Suprapubic skin (tissue), 4 donors: ENCODE measurements at regions not wholly inside any gene's neighbourhood (a gene's known extent, or its start where the extent isn't known, plus 50 kb on each side); places are given as distances from the start of the nearest gene placed in this dataset.

Experiments
- DNase-seq, 2 donors: peaks; one replicate each; pipeline ENCODE4 v3.0.0-alpha.2; 2019; ENCODE audit warnings: low spot score in 2 of 2
- H3K27ac ChIP-seq: fragments of 200-600 bp; sonication (generic); one replicate; pipeline ENCODE4 v1.5.1; 2019
- H3K27me3 ChIP-seq: fragments of 200-600 bp; sonication (generic); one replicate; pipeline ENCODE4 v1.5.1; 2019
- H3K36me3 ChIP-seq: fragments of 200-600 bp; sonication (generic); one replicate; pipeline ENCODE4 v1.5.1; 2019
- H3K4me1 ChIP-seq: fragments of 200-600 bp; sonication (generic); one replicate; pipeline ENCODE4 v1.5.1; 2019
- H3K4me3 ChIP-seq: fragments of 200-600 bp; sonication (generic); one replicate; pipeline ENCODE4 v1.5.1; 2019; ENCODE audit warnings: mild to moderate bottlenecking
- H3K9me3 ChIP-seq: fragments of 200-600 bp; sonication (generic); one replicate; pipeline ENCODE4 v1.5.1; 2019
- CTCF ChIP-seq, 2 donors: fragments of 200-600 bp in 1 of 2; fragments of 450-650 bp in 1 of 2; sonication (generic) in 1 of 2; IDR thresholded peaks; one replicate each; pipeline ENCODE4 v1.5.1; 2016 to 2019; ENCODE audit warnings: antibody characterized with exemption in 2 of 2, mild to moderate bottlenecking in 1 of 2, moderate library complexity in 1 of 2
- EP300 ChIP-seq: sonication (generic); formaldehyde crosslinking; IDR thresholded peaks from one replicate; pipeline ENCODE4 v1.6.1; 2017; ENCODE audit warnings: antibody characterized with exemption
- POLR2A ChIP-seq, 2 donors: fragments of 450-650 bp; IDR thresholded peaks; one replicate each; pipeline ENCODE4 v1.6.1; 2017; ENCODE audit warnings: antibody characterized with exemption in 2 of 2, mild to moderate bottlenecking in 2 of 2, moderate library complexity in 2 of 2
- POLR2AphosphoS5 ChIP-seq, 3 donors: sonication (generic); formaldehyde crosslinking; IDR thresholded peaks; one replicate each; pipeline ENCODE4 v1.6.1; 2017; ENCODE audit warnings: antibody characterized with exemption in 3 of 3
- WGBS: methylation state at CpG from one replicate; pipeline ENCODE4 v1.1.5; 2018; 5-methylcytosine and 5-hydroxymethylcytosine counted together

- Histone ChIP-seq H3K9me3 (peaks cover 6% of the 10 kb centered on the region), H3K4me1 (no peaks in the 10 kb centered on the region), H3K36me3 (no peaks in the 10 kb centered on the region), H3K27me3 (no peaks in the 10 kb centered on the region), H3K4me3 (no peak overlapping the region), H3K27ac (no peak overlapping the region)
- TF ChIP-seq CTCF (IDR thresholded peaks at IDR 0.05) = no peak
- no peak for TF ChIP-seq POLR2AphosphoS5 (IDR thresholded peaks at IDR 0.05)
- no peak for TF ChIP-seq EP300
- no peak for TF ChIP-seq POLR2A (IDR thresholded peaks at IDR 0.05)
- 96% methylated on average over 2 of the region's 2 CpGs for WGBS
- no peak for DNase-seq
Measured at GRCh38 chr6:87860902-87861301, 158.9 kb upstream of the AKIRIN2 start.

- WGBS = 41% methylated on average over 1 of the region's 1 CpG
- TF ChIP-seq POLR2AphosphoS5 (IDR thresholded peaks at IDR 0.05) = no peak
- TF ChIP-seq POLR2A (IDR thresholded peaks at IDR 0.05) = no peak
- TF ChIP-seq CTCF (IDR thresholded peaks at IDR 0.05) = no peak
- TF ChIP-seq EP300 = no peak
Measured at GRCh38 chr6:87858440-87858839, 156.4 kb upstream of the AKIRIN2 start.

GRCh38 chr6:87851674-87852299, 149.8 kb upstream of the AKIRIN2 start:
- DNase-seq = no peak
- H3K9me3 ChIP-seq = no peaks in the 10 kb centered on the region
- WGBS = 82% methylated on average over 4 of the region's 4 CpGs
- H3K27me3 ChIP-seq = no peaks in the 10 kb centered on the region
- no peak overlapping the region for H3K4me3 ChIP-seq
- no peaks in the 10 kb centered on the region for H3K36me3 ChIP-seq
- no peak for TF ChIP-seq CTCF (IDR thresholded peaks at IDR 0.05)
- TF ChIP-seq POLR2AphosphoS5 (IDR thresholded peaks at IDR 0.05) = no peak
- no peak for TF ChIP-seq EP300
- no peak for TF ChIP-seq POLR2A (IDR thresholded peaks at IDR 0.05)
- H3K4me1 ChIP-seq = no peaks in the 10 kb centered on the region
- H3K27ac ChIP-seq = no peak overlapping the region

More at GRCh38 chr6:87858440-87858839, 156.4 kb upstream of the AKIRIN2 start:
- Histone ChIP-seq H3K27ac (no peak overlapping the region), H3K4me1 (no peaks in the 10 kb centered on the region), H3K4me3 (no peak overlapping the region), H3K36me3 (no peaks in the 10 kb centered on the region), H3K27me3 (no peaks in the 10 kb centered on the region), H3K9me3 (peaks cover 6% of the 10 kb centered on the region)
- no peak for DNase-seq

- H3K27me3 ChIP-seq = no peaks in the 10 kb centered on the region
- 44% methylated on average over 3 of the region's 3 CpGs for WGBS
- H3K4me1 ChIP-seq = no peaks in the 10 kb centered on the region
- TF ChIP-seq EP300 (no peak), POLR2A (IDR thresholded peaks at IDR 0.05) (no peak), POLR2AphosphoS5 (IDR thresholded peaks at IDR 0.05) (no peak), CTCF (IDR thresholded peaks at IDR 0.05) (no peak)
- no peak overlapping the region for H3K27ac ChIP-seq
- no peaks in the 10 kb centered on the region for H3K9me3 ChIP-seq
- no peak overlapping the region for H3K4me3 ChIP-seq
- no peaks in the 10 kb centered on the region for H3K36me3 ChIP-seq
- no peak for DNase-seq
Measured at GRCh38 chr6:87848616-87849015, 146.6 kb upstream of the AKIRIN2 start.

GRCh38 chr6:87847830-87848210, 145.8 kb upstream of the AKIRIN2 start:
- no peaks in the 10 kb centered on the region for H3K36me3 ChIP-seq
- TF ChIP-seq CTCF (IDR thresholded peaks at IDR 0.05) (no peak), POLR2AphosphoS5 (IDR thresholded peaks at IDR 0.05) (no peak), POLR2A (IDR thresholded peaks at IDR 0.05) (no peak), EP300 (no peak)
- H3K4me1 ChIP-seq = no peaks in the 10 kb centered on the region
- H3K27ac ChIP-seq = no peak overlapping the region
- no peak for DNase-seq
- 98% methylated on average over 1 of the region's 1 CpG for WGBS
- H3K9me3 ChIP-seq = no peaks in the 10 kb centered on the region
- H3K27me3 ChIP-seq = no peaks in the 10 kb centered on the region
- H3K4me3 ChIP-seq = no peak overlapping the region
